GM19372 (cell line): ENCODE measurements at regions not wholly inside any gene's neighbourhood (a gene's known extent, or its start where the extent isn't known, plus 50 kb on each side); places are given as distances from the start of the nearest gene placed in this dataset.

Experiments used
- ATAC-seq: cut with Tn5 transposase; IDR thresholded peaks from one replicate; pipeline ENCODE4 v1.9.1; 2021; ENCODE audit warnings: mild to moderate bottlenecking, low read depth, moderate library complexity; ENCODE audit not compliant: unreplicated experiment

DNA sequence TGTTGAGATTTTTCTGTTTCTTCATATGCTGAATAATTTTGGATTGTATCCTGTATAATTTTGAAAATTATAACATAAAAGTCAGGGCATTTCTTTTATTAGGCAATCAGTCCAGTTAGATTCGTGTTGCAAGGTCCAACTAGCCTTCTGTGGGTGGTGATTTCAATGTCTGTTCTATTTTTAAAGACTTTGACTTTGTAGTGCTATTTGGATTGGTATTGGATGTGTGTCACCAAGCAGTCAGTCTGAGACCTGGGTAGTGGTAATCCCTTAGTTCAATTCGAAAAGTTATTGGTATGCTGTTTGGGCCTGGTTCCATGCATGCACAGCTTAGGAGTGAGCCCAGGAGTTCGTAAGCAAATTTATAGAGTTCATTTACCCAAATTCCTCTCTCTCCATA is 82.2 kb downstream of the EPDR1 start:
- no peak for ATAC-seq

- no peak for ATAC-seq
Measured at GRCh38 chr7:38006559-38006958, 86.1 kb downstream of the EPDR1 start.

- no peak for ATAC-seq
Measured at GRCh38 chr7:38007096-38007495, 86.7 kb downstream of the EPDR1 start.

DNA sequence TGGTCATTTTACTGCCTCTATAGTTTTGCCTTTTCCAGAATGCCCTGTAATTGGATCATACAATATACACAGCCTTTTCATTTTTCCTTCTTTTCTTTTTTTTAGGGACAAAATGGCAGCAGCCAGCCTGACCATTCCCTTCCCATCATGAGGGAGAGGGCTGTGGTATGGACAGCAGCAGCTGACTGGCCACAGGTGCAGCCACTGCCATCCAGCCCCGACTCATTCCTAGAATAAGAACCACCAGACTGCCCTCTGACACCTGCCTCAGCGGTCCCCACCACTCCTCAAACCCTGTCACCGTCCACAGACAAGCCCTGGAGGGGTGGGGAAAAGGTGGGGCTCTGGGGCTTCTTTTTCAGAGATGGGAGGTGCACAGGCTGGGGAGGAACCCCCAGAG is 92.8 kb downstream of the EPDR1 start:
- ATAC-seq, result no peak

GRCh38 chr7:38016567-38016966 is 96.1 kb downstream of the EPDR1 start:
- no peak for ATAC-seq

- ATAC-seq, result no peak
Measured at GRCh38 chr7:38017320-38017719, 96.9 kb downstream of the EPDR1 start.

DNA sequence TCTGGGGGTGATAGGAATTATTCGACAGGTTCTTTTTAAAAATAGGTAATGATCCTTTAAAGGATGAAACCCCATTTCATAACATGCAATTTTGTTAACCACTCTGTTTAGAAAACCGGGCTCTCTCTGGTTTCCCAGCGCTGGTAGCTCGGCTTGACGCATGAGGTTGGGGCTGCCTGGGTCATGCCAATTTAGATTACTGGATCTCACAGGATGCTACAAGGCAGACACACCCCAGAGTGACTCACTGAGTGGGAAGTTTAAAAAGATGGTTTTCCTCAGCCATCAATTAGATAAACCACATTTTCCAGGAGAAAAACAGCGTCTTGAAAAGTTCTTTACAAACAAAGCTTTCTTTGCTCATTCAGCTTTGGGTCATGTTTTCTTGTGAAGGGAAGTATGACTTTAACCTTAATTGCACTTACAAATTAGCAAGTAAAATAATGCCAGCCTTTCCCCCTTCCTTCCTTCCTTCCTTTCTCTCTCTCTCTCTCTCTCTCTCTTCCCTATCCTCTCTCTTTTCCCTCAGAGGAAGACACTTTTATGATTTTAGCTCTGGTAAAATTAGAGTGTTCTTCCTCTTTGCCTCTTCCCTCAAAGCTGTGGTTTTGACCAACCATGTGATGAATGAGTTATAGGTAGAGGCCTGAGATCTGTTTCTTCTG is 99.8 kb downstream of the EPDR1 start:
- no peak for ATAC-seq

DNA sequence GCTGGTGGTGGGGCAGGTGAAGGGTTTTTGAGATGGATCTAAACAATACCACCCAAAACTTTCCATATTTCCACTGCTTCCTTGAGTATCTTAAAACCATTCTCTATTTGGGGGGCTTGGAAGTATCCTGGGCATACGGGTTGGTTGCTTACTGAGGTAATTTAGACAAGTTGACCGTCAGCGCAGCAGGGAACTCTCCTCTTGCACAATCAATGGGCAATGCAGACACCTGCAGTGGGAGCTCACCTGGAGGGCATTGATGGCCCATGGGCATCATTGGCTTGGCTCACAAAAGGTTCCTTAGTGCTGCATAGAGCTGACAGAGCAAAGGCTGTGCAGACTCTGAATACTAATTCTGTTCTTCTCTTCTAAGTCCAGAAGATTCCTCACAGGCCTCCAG is 101.5 kb downstream of the EPDR1 start:
- ATAC-seq, result no peak

- no peak for ATAC-seq
Measured at GRCh38 chr7:38025815-38026214, 105.4 kb downstream of the EPDR1 start.

- no peak for ATAC-seq
Measured at GRCh38 chr7:38027884-38028455, 107.5 kb downstream of the EPDR1 start.

GRCh38 chr7:38034062-38034908 is 113.8 kb downstream of the EPDR1 start:
- no peak for ATAC-seq

DNA sequence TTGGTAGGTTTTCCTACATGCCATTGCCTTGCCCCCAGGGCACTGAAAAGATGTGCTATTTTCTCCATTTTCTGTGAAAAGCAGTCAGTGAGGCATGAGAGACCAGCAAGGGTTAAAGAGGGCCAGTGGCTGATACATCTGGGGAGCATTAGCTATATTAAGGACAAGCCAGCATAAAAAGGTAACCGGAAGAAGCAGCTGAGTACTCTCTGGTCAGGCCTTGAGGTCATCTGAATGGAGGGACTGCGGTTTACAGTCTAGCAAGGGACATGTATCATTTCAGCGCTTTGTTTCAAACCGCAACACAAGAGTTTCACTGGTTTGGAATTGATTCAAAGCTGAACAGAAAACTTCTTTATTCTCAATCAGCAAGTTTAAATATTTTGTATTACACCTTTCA is 120.4 kb downstream of the EPDR1 start:
- no peak for ATAC-seq

DNA sequence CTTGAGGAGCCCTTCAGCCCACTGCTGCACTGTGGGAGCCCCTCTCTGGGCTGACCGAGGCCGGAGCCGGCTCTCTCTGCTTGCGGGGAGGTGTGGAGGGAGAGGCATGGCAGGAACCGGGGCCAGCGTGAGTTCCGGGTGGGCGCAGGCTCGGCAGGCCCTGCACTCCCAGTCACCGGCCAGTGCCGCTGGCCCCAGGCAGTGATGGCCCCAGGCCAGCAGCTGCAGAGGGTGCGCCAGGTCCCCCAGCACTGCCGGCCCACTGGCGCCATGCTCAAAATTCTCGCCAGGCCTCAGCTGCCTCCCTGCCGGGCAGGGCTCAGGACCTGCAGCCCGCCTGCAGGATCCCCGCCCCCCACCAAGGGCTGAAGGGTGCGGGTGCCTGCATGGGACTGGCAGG is 128.4 kb upstream of the STARD3NL start:
- ATAC-seq, result no peak

DNA sequence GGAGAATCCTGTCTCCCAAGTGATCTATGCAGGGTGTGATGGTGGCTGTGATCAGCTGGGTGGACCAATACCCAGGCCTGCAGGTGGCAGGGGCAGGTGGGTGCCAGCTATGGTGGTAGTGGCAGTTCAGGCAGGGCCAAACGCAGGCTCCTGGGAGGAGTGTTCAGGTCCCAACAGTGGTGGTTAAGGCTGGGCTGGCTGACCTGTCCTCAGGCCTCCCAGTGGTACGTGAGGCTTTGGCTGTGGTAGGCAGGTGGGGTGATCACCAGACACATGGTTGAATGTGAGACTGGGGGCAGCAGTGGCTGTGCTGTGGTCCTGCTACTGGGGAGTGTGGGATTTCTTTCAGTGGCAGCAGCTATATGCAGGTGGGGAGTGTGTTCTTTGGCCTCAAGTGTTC is 126.7 kb upstream of the STARD3NL start:
- ATAC-seq, result no peak

GRCh38 chr7:38051786-38052185 is 126.3 kb upstream of the STARD3NL start:
- no peak for ATAC-seq

DNA sequence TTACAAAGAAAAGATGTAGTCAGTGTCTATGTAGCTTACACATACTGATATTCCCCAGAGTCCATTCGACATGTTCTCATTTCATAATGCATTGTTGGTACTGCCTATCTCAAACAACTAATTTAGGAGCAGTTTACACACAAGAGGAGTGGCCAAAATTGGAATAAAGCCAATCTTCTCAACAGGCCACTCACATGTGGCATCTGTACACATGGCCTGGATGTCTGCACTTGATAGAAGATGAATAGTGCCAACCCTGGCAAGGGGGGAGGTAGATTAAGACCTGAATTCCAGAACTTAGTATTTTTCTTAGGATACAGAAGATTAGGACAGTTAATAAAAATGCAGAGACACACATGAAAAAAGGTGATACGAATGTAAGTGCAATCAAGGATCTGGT is 125.3 kb upstream of the STARD3NL start:
- ATAC-seq, result no peak

DNA sequence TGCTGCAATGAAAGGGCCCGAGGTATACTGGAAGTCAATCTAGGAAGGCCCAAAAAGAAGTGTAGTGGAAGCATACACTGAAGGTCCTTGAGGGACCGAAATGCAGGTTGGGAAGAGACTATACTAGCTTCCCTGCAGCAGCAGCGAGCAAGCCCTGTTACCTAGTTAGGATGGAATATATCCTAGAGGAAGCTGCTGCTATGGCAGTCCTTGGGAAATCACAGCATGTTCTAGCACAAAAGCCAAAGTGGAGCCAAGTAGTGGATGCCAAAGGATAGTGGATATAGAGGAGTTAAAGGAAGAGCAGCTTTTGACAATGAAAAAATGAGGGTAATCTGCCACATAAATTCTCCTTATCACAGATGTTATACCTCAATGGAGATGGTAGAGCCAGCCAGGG is 123.8 kb upstream of the STARD3NL start:
- no peak for ATAC-seq

DNA sequence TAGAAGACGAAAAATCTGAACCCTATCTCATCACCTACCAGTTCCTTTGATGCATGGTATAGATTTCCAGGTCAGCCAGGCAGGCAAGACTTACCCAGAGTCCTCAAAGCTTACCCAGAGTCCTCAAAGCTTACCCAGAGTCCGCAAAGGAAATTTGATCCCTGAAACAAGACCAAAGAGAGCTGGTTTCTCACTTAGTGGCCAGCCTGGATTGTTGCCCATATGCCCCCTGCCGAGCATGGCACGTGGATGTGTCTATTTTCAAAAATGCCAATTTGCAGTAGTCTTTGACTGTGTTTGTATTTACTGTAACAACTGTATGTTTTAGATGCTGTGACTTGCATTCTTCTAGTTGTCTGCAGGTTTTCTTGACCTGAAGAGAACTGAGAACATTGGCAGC is 120.2 kb upstream of the STARD3NL start:
- ATAC-seq, result no peak

GRCh38 chr7:38060116-38060515 is 117.9 kb upstream of the STARD3NL start:
- ATAC-seq, result no peak

- ATAC-seq, result no peak
Measured at GRCh38 chr7:38060637-38061036, 117.4 kb upstream of the STARD3NL start.

DNA sequence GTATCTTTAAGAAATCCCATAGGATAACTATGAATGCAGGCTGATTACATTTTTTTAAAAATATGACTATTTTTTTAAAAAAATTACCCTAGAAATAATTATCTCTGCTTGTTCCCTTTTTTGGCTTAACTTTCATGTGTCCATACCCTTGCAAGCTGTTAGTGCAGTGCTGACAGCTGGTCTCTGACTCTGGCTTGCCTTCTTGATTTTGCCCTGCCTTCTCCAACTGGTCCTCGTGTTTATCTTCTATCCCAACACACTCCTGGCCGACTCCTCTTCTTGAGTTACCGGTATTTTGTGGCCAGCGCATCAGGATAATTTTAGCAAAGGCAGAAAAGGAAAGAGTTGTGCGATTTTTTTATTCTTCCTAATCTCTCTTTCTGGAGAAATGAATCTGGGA is 111.7 kb upstream of the STARD3NL start:
- no peak for ATAC-seq

GRCh38 chr7:38068461-38068860 is 109.6 kb upstream of the STARD3NL start:
- no peak for ATAC-seq
